Testis (tissue), 2 donors: ENCODE measurements at regions not wholly inside any gene's neighbourhood (a gene's known extent, or its start where the extent isn't known, plus 50 kb on each side); places are given as distances from the start of the nearest gene placed in this dataset.

ENCODE experiments used
- CTCF ChIP-seq, 3 experiments: fragments of 450-650 bp in 2 of 3; fragments of 200-600 bp in 1 of 3; sonication (generic) in 1 of 3; IDR thresholded peaks; one replicate each; pipeline ENCODE4 v1.5.1; 2016 to 2019; ENCODE audit warnings: antibody characterized with exemption in 3 of 3, mild to moderate bottlenecking in 2 of 3, moderate library complexity in 1 of 3
- POLR2A ChIP-seq: fragments of 450-650 bp; IDR thresholded peaks from one replicate; pipeline ENCODE4 v1.6.1; 2017; ENCODE audit warnings: antibody characterized with exemption, mild to moderate bottlenecking, moderate library complexity

- TF ChIP-seq CTCF (IDR thresholded peaks at IDR 0.05): no peak
- no peak for TF ChIP-seq POLR2A
These were observed 78.8 kb downstream of the INSIG2 start for GRCh38 chr2:118167026-118167425.
